Caco-2 (cell line): ENCODE measurements at regions not wholly inside any gene's neighbourhood (a gene's known extent, or its start where the extent isn't known, plus 50 kb on each side); places are given as distances from the start of the nearest gene placed in this dataset.

Experiments used
- BruUV-seq: library from RNA; stranded (reverse); fragments of 400-500 nt; replicated peaks from 2 replicates; lab custom pipeline; 2021; lab: Mats Ljungman, UMichigan
- CTCF ChIA-PET: fragments of 300-600 bp; sonication (Branson Sonifier 250); formaldehyde crosslinking; loops from one replicate; lab custom pipeline; 2022; ENCODE audit warnings: antibody characterized with exemption; lab: Charles Lee
- POLR2A ChIA-PET: fragments of 300-600 bp; sonication (Branson Sonifier 250); formaldehyde crosslinking; loops from one replicate; lab custom pipeline; 2022; ENCODE audit warnings: antibody characterized with exemption; lab: Charles Lee
- DNase-seq, 2 experiments: peaks; one replicate each; pipeline versions ENCODE4 v3.0.0 to v3.0.0-alpha.2; 2020 to 2022
- H3K27me3 ChIP-seq: replicated peaks from 2 replicates; pipeline ENCODE4 v1.6.0; 2011; ENCODE audit warnings: low read length; ENCODE audit not compliant: control insufficient read depth, insufficient read depth
- H3K36me3 ChIP-seq: 2 replicates; pipeline ENCODE4 v1.5.1; 2011; ENCODE audit warnings: low read length; ENCODE audit not compliant: control insufficient read depth, insufficient read depth
- H3K4me1 ChIP-seq: fragments of 250-450 bp; sonication (Bioruptor Pico); 2 replicates; pipeline ENCODE4 v1.5.1; 2020; ENCODE audit warnings: mild to moderate bottlenecking
- H3K4me3 ChIP-seq: 2 replicates; pipeline ENCODE4 v1.5.1; 2011; ENCODE audit warnings: low read depth, mild to moderate bottlenecking, control low read depth, low read length
- H3K9me3 ChIP-seq: fragments of 250-450 bp; sonication (Bioruptor Pico); 2 replicates; pipeline ENCODE4 v1.5.1; 2020; ENCODE audit warnings: mild to moderate bottlenecking, moderate library complexity
- H3K27ac Mint-ChIP-seq: one replicate; pipeline ENCODE4 v1.8.0; 2022; ENCODE audit warnings: mixed read lengths; ENCODE audit not compliant: unreplicated experiment
- H3K27me3 Mint-ChIP-seq: one replicate; pipeline ENCODE4 v1.8.0; 2022; ENCODE audit warnings: mixed read lengths; ENCODE audit not compliant: insufficient read depth, unreplicated experiment
- H3K36me3 Mint-ChIP-seq: one replicate; pipeline ENCODE4 v1.8.0; 2022; ENCODE audit warnings: mild to moderate bottlenecking, mixed read lengths; ENCODE audit not compliant: insufficient read depth, unreplicated experiment
- H3K4me1 Mint-ChIP-seq: one replicate; pipeline ENCODE4 v1.8.0; 2022; ENCODE audit warnings: low read depth, mixed read lengths; ENCODE audit not compliant: unreplicated experiment
- H3K4me3 Mint-ChIP-seq: one replicate; pipeline ENCODE4 v1.8.0; 2022; ENCODE audit warnings: mild to moderate bottlenecking, moderate library complexity, mixed read lengths; ENCODE audit not compliant: unreplicated experiment
- H3K9me3 Mint-ChIP-seq: one replicate; pipeline ENCODE4 v1.8.0; 2022; ENCODE audit warnings: mixed read lengths; ENCODE audit not compliant: unreplicated experiment
- CTCF ChIP-seq, 2 experiments: fragments of 200-600 bp in 1 of 2; IDR thresholded peaks; 1 replicate in 1 of 2; 2 replicates in 1 of 2; pipeline versions ENCODE4 v1.5.1 to v1.8.0; 2011 to 2022; ENCODE audit warnings: antibody characterized with exemption in 1 of 2, control low read depth in 1 of 2, inconsistent platforms in 1 of 2, low read depth in 1 of 2, low read length in 1 of 2, mild to moderate bottlenecking in 1 of 2, moderate library complexity in 1 of 2; ENCODE audit not compliant: insufficient read depth in 1 of 2, severe bottlenecking in 1 of 2, unreplicated experiment in 1 of 2
- intact Hi-C: fragments of 100-400 bp; cut with micrococcal nuclease; formaldehyde crosslinking; loops from one replicate; pipeline ENCODE4 v1.10.0; 2022; ENCODE audit not compliant: unreplicated experiment

- Mint-ChIP-seq H3K27ac (no peak overlapping the region), H3K4me1 (no peaks in the 10 kb centered on the region), H3K4me3 (no peak overlapping the region), H3K36me3 (no peaks in the 10 kb centered on the region), H3K27me3 (peaks cover 5% of the 10 kb centered on the region), H3K9me3 (no peaks in the 10 kb centered on the region)
- Histone ChIP-seq H3K4me3 (no peak overlapping the region), H3K4me1 (no peaks in the 10 kb centered on the region), H3K36me3 (no peaks in the 10 kb centered on the region), H3K27me3 (no peaks in the 10 kb centered on the region), H3K9me3 (no peaks in the 10 kb centered on the region)
- BruUV-seq, result no TSS peak
- TF ChIP-seq CTCF (IDR thresholded peaks at IDR 0.05; ENCODE audit: insufficient read depth in 1 of 2, low read depth in 1 of 2, low read length in 1 of 2, severe bottlenecking in 1 of 2, unreplicated experiment in 1 of 2), result no peak
- ChIA-PET CTCF (no interaction called here), POLR2A (no interaction called here)
- intact Hi-C loops, result no loop called here
- DNase-seq, result no peak
Measured at GRCh38 chr7:110156511-110156910, 934.4 kb upstream of the LRRN3 start.

GRCh38 chr7:110157631-110158362, 933.1 kb upstream of the LRRN3 start:
- intact Hi-C loops, result no loop called here
- Mint-ChIP-seq H3K27me3 (peaks cover 5% of the 10 kb centered on the region), H3K36me3 (no peaks in the 10 kb centered on the region), H3K9me3 (no peaks in the 10 kb centered on the region), H3K4me1 (no peaks in the 10 kb centered on the region), H3K27ac (no peak overlapping the region), H3K4me3 (no peak overlapping the region)
- Histone ChIP-seq H3K36me3 (no peaks in the 10 kb centered on the region), H3K9me3 (no peaks in the 10 kb centered on the region), H3K4me3 (no peak overlapping the region), H3K27me3 (no peaks in the 10 kb centered on the region), H3K4me1 (no peaks in the 10 kb centered on the region)
- ChIA-PET POLR2A (no interaction called here), CTCF (no interaction called here)
- no peak for DNase-seq
- TF ChIP-seq CTCF (IDR thresholded peaks at IDR 0.05; ENCODE audit: insufficient read depth in 1 of 2, low read depth in 1 of 2, low read length in 1 of 2, severe bottlenecking in 1 of 2, unreplicated experiment in 1 of 2), result no peak
- BruUV-seq, result no TSS peak

DNA sequence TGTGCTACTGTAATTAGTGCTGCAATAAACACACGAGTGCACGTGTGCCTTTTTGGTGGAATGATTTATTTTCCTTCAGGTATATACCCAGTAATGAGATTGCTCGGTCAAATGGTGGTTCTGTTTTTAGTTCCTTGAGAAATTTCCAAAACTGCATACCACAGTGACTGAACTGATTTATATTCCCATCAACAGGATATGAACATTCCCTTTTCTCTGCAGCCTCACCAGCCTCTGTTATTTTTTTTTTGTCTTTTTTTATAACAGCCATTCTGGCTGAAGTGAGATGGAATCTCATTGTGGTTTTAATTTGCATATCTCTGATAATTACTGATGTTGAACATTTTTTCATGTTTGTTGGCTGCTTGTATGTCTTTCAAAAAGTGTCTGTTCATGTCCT, 922.9 kb upstream of the LRRN3 start:
- POLR2A ChIA-PET, result no interaction called here
- Histone ChIP-seq H3K4me3 (no peak overlapping the region), H3K4me1 (no peaks in the 10 kb centered on the region), H3K36me3 (no peaks in the 10 kb centered on the region), H3K27me3 (no peaks in the 10 kb centered on the region), H3K9me3 (no peaks in the 10 kb centered on the region)
- CTCF ChIA-PET, result no interaction called here
- no peaks in the 10 kb centered on the region for H3K36me3 Mint-ChIP-seq
- no peaks in the 10 kb centered on the region for H3K27me3 Mint-ChIP-seq
- no peaks in the 10 kb centered on the region for H3K9me3 Mint-ChIP-seq
- intact Hi-C loops, result no loop called here
- DNase-seq, result no peak
- TF ChIP-seq CTCF (IDR thresholded peaks at IDR 0.05; ENCODE audit: insufficient read depth in 1 of 2, low read depth in 1 of 2, low read length in 1 of 2, severe bottlenecking in 1 of 2, unreplicated experiment in 1 of 2), result no peak
- BruUV-seq, result no TSS peak
- no peak overlapping the region for H3K4me3 Mint-ChIP-seq
- no peaks in the 10 kb centered on the region for H3K4me1 Mint-ChIP-seq
- H3K27ac Mint-ChIP-seq, result no peak overlapping the region
